Activated CD4-positive, alpha-beta T cell treated with anti-CD3 and anti-CD28 coated beads, Interleukin-2, Interleukin-4, amounts not matched to agents 100 ng/mL and 50 ng/mL, durations not matched to agents 16 hours and 8 hours (primary cell): ENCODE measurements at regions not wholly inside any gene's neighbourhood (a gene's known extent, or its start where the extent isn't known, plus 50 kb on each side); places are given as distances from the start of the nearest gene placed in this dataset.

Experiments
- DNase-seq: peaks from one replicate; pipeline ENCODE4 v3.0.0-alpha.2; 2020; ENCODE audit warnings: low spot score

GRCh38 chr6:169906688-169907418, 155.4 kb downstream of the ERMARD start:
- DNase-seq, result no peak

- no peak for DNase-seq
Observed at GRCh38 chr6:169906004-169906687, 154.7 kb downstream of the ERMARD start.

- no peak for DNase-seq
Observed at GRCh38 chr6:169905041-169905807, 153.8 kb downstream of the ERMARD start.

- DNase-seq, result no peak
Observed at GRCh38 chr6:169904051-169904922, 152.9 kb downstream of the ERMARD start.

- no peak for DNase-seq
Observed at GRCh38 chr6:169903122-169903521, 151.7 kb downstream of the ERMARD start.

- DNase-seq, result no peak
Observed at GRCh38 chr6:169902604-169903003, 151.2 kb downstream of the ERMARD start.

- no peak for DNase-seq
Observed at GRCh38 chr6:169902070-169902469, 150.6 kb downstream of the ERMARD start.

- no peak for DNase-seq
Observed at GRCh38 chr6:169899481-169900145, 148.2 kb downstream of the ERMARD start.

- DNase-seq, result no peak
Observed at GRCh38 chr6:169898788-169899480, 147.5 kb downstream of the ERMARD start.

- DNase-seq, result no peak
Observed at GRCh38 chr6:169897601-169898358, 146.4 kb downstream of the ERMARD start.

- DNase-seq, result no peak
Observed at GRCh38 chr6:169896826-169897456, 145.5 kb downstream of the ERMARD start.

- DNase-seq, result no peak
Observed at GRCh38 chr6:169895926-169896761, 144.7 kb downstream of the ERMARD start.

GRCh38 chr6:169895000-169895759, 143.8 kb downstream of the ERMARD start:
- no peak for DNase-seq

- DNase-seq, result no peak
Observed at GRCh38 chr6:169894377-169894960, 143.0 kb downstream of the ERMARD start.

- no peak for DNase-seq
Observed at GRCh38 chr6:169893624-169894023, 142.2 kb downstream of the ERMARD start.

- DNase-seq, result no peak
Observed at GRCh38 chr6:169891846-169892245, 140.4 kb downstream of the ERMARD start.

GRCh38 chr6:169891421-169891820, 140.0 kb downstream of the ERMARD start:
- DNase-seq, result no peak
